Glutamatergic neuron (in vitro differentiated cells): ENCODE measurements at regions not wholly inside any gene's neighbourhood (a gene's known extent, or its start where the extent isn't known, plus 50 kb on each side); places are given as distances from the start of the nearest gene placed in this dataset.

Experiments used
- DNase-seq: peaks from one replicate; pipeline ENCODE4 v3.0.0; 2022
- H3K27ac Mint-ChIP-seq: one replicate; pipeline ENCODE4 v1.8.0; 2020; ENCODE audit warnings: mild to moderate bottlenecking, mixed read lengths, inconsistent platforms; ENCODE audit not compliant: unreplicated experiment
- H3K27me3 Mint-ChIP-seq: one replicate; pipeline ENCODE4 v1.8.0; 2020; ENCODE audit warnings: mild to moderate bottlenecking, moderate library complexity, mixed read lengths, inconsistent platforms; ENCODE audit not compliant: unreplicated experiment
- H3K36me3 Mint-ChIP-seq: one replicate; pipeline ENCODE4 v1.8.0; 2020; ENCODE audit warnings: mild to moderate bottlenecking, mixed read lengths, inconsistent platforms; ENCODE audit not compliant: unreplicated experiment
- H3K4me1 Mint-ChIP-seq: one replicate; pipeline ENCODE4 v1.8.0; 2020; ENCODE audit warnings: mild to moderate bottlenecking, low read depth, mixed read lengths, inconsistent platforms; ENCODE audit not compliant: unreplicated experiment
- H3K4me3 Mint-ChIP-seq: one replicate; pipeline ENCODE4 v1.8.0; 2020; ENCODE audit warnings: mild to moderate bottlenecking, mixed read lengths, inconsistent platforms; ENCODE audit not compliant: unreplicated experiment
- H3K9me3 Mint-ChIP-seq: one replicate; pipeline ENCODE4 v1.8.0; 2020; ENCODE audit warnings: mild to moderate bottlenecking, moderate library complexity, mixed read lengths, inconsistent platforms; ENCODE audit not compliant: unreplicated experiment
- CTCF ChIP-seq: fragments of 200-600 bp; sonication (generic); IDR thresholded peaks from one replicate; pipeline ENCODE4 v1.5.0; 2021; ENCODE audit not compliant: partially characterized antibody, unreplicated experiment

DNA sequence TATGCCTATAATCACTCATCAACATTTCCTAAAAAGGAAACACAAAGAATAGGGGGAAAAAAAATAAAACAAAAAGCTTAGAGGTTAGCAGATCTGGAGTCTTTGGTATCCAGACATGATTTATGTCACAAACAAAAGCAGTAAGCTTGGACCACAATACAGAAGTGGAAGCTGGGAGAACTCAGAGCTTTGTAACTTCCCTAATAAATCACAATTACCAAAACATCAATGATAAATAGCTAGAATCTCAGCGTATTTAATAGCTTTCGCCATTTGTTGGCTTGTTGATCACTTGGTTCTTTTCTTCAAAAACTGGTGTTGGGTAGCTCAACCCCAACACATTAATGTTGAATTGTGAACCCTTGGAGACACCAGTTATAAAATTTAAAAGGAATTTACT, 392.5 kb downstream of the IRS1 start:
- TF ChIP-seq CTCF, result no peak
- Mint-ChIP-seq H3K4me1 (peaks cover 6% of the 10 kb centered on the region), H3K4me3 (no peak overlapping the region), H3K27me3 (no peaks in the 10 kb centered on the region), H3K36me3 (no peaks in the 10 kb centered on the region), H3K27ac (no peak overlapping the region), H3K9me3 (no peaks in the 10 kb centered on the region)
- no peak for DNase-seq

- Mint-ChIP-seq H3K36me3 (no peaks in the 10 kb centered on the region), H3K27ac (no peak overlapping the region), H3K9me3 (no peaks in the 10 kb centered on the region), H3K27me3 (no peaks in the 10 kb centered on the region), H3K4me1 (peaks cover 6% of the 10 kb centered on the region), H3K4me3 (no peak overlapping the region)
- TF ChIP-seq CTCF, result no peak
- DNase-seq, result no peak
These were observed 394.2 kb downstream of the IRS1 start for GRCh38 chr2:226405465-226405864.

GRCh38 chr2:226403369-226403768, 396.3 kb downstream of the IRS1 start:
- Mint-ChIP-seq H3K27me3 (no peaks in the 10 kb centered on the region), H3K36me3 (no peaks in the 10 kb centered on the region), H3K9me3 (peaks cover 1% of the 10 kb centered on the region), H3K4me3 (no peak overlapping the region), H3K27ac (no peak overlapping the region), H3K4me1 (no peaks in the 10 kb centered on the region)
- no peak for TF ChIP-seq CTCF
- no peak for DNase-seq

DNA sequence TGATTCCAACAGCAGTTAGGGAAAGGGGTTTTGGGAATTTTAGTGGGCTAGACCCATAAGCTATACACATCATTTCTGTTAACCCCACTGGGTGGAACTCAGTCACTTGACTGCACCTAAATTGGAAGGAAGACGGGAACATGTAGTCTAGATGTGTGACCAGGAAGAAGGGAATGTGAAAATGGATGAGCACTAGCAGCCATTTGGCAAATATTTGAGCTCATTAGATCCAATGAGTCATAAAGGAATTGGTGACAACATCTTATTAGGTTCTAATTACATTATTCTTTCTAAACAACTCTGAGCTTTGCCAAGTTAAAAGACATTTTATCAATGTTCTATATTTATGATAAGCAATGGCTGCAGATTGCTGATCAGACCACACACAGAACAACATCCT, 400.6 kb downstream of the IRS1 start:
- no peaks in the 10 kb centered on the region for H3K36me3 Mint-ChIP-seq
- H3K9me3 Mint-ChIP-seq, result peaks cover 1% of the 10 kb centered on the region
- H3K27ac Mint-ChIP-seq, result no peak overlapping the region
- no peaks in the 10 kb centered on the region for H3K4me1 Mint-ChIP-seq
- no peak for DNase-seq
- TF ChIP-seq CTCF, result no peak
- H3K27me3 Mint-ChIP-seq, result no peaks in the 10 kb centered on the region
- H3K4me3 Mint-ChIP-seq, result no peak overlapping the region

GRCh38 chr2:226398580-226398979, 401.0 kb downstream of the IRS1 start:
- no peak for TF ChIP-seq CTCF
- no peak for DNase-seq
- Mint-ChIP-seq H3K27ac (no peak overlapping the region), H3K9me3 (peaks cover 1% of the 10 kb centered on the region), H3K4me3 (no peak overlapping the region), H3K36me3 (no peaks in the 10 kb centered on the region), H3K27me3 (no peaks in the 10 kb centered on the region), H3K4me1 (no peaks in the 10 kb centered on the region)
